Activated CD4-positive, alpha-beta T cell treated with anti-CD3 and anti-CD28 coated beads, Interleukin-2, amount 50 U/mL, for 1 hour (primary cell): ENCODE measurements at regions not wholly inside any gene's neighbourhood (a gene's known extent, or its start where the extent isn't known, plus 50 kb on each side); places are given as distances from the start of the nearest gene placed in this dataset.

Experiments
- DNase-seq: peaks from one replicate; pipeline ENCODE4 v3.0.0-alpha.2; 2020

- no peak for DNase-seq
Measured at GRCh38 chr1:209425959-209426358, 157.6 kb upstream of the CAMK1G start.

- no peak for DNase-seq
Measured at GRCh38 chr1:209427277-209427676, 156.2 kb upstream of the CAMK1G start.

- no peak for DNase-seq
Measured at GRCh38 chr1:209427811-209428210, 155.7 kb upstream of the CAMK1G start.

- no peak for DNase-seq
Measured at GRCh38 chr1:209428241-209428921, 155.1 kb upstream of the CAMK1G start.

- DNase-seq = no peak
Measured at GRCh38 chr1:209429611-209430010, 153.9 kb upstream of the CAMK1G start.

GRCh38 chr1:209430107-209430506 lies 153.4 kb upstream of the CAMK1G start:
- no peak for DNase-seq

GRCh38 chr1:209430821-209431259 lies 152.7 kb upstream of the CAMK1G start:
- DNase-seq = no peak

- DNase-seq = no peak
Measured at GRCh38 chr1:209431402-209431801, 152.1 kb upstream of the CAMK1G start.

- no peak for DNase-seq
Measured at GRCh38 chr1:209431813-209432442, 151.6 kb upstream of the CAMK1G start.

- no peak for DNase-seq
Measured at GRCh38 chr1:209432443-209432825, 151.1 kb upstream of the CAMK1G start.

GRCh38 chr1:209433649-209434031 lies 149.9 kb upstream of the CAMK1G start:
- DNase-seq = no peak

- DNase-seq = no peak
Measured at GRCh38 chr1:209434066-209434465, 149.4 kb upstream of the CAMK1G start.

GRCh38 chr1:209434631-209435217 lies 148.8 kb upstream of the CAMK1G start:
- DNase-seq = no peak

- peak; percentile 11 for DNase-seq
Measured at GRCh38 chr1:209435654-209436566, 147.6 kb upstream of the CAMK1G start.

GRCh38 chr1:209439828-209440227 lies 143.7 kb upstream of the CAMK1G start:
- DNase-seq = no peak

GRCh38 chr1:209443361-209443931 lies 140.1 kb upstream of the CAMK1G start:
- DNase-seq = no peak

- no peak for DNase-seq
Measured at GRCh38 chr1:209443975-209444651, 139.4 kb upstream of the CAMK1G start.

- DNase-seq = no peak
Measured at GRCh38 chr1:209444961-209445360, 138.6 kb upstream of the CAMK1G start.

- no peak for DNase-seq
Measured at GRCh38 chr1:209445576-209445975, 137.9 kb upstream of the CAMK1G start.

- DNase-seq = no peak
Measured at GRCh38 chr1:209446356-209446755, 137.2 kb upstream of the CAMK1G start.

- no peak for DNase-seq
Measured at GRCh38 chr1:209454340-209454994, 129.0 kb upstream of the CAMK1G start.

GRCh38 chr1:209455145-209455544 lies 128.4 kb upstream of the CAMK1G start:
- no peak for DNase-seq
